ENCODE measurements at regions not wholly inside any gene's neighbourhood (a gene's known extent, or its start where the extent isn't known, plus 50 kb on each side); places are given as distances from the start of the nearest gene placed in this dataset.

DNA sequence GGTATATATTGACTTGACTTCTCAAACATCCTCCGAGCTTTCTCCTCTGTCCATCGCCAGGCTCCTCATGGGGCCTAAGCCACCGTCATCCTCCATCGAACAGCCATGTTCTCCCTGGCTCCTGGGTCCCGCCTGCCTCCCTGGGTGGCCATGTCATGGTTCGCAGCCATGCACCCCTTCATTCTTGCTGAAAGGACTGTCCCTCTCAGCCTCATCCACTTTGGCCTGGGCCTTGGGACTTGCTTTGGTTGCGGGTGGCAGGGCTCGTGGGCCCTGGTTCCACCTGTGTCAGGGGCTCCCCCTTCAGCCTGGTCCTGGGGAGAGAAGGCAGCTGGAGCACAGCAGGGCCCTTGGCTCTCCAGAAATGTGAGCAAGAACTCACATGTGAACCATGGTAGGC lies 183.8 kb downstream of the KATNAL1 start:
- no peaks in the 10 kb centered on the region for H3K36me3 ChIP-seq
- no peak for TF ChIP-seq Cebpa-rat (IDR thresholded peaks at IDR 0.05)
- no peak overlapping the region for H3K4me3 ChIP-seq

DNA sequence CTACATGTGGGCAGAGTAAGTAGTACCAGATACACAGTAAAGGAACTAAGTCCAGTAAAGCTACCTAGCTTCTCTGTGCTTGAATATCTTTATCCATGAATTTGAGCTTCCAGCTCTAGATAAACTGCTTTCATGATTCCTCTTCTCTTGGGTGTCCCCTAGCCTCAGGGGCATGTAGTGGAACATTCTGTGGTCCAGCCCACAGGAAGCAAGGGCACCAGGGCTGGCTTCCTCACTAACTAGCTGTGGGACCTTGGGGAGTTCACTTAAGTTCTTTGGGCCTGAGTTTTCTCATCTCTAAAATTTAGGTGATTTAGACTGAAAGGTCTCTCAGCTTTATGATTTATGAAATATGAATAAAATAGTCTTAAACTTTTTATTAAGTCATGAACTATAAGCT lies 185.7 kb downstream of the KATNAL1 start:
- Histone ChIP-seq H3K9ac (no peak overlapping the region), H3K4me1 (peaks cover 18 to 49% (median 36%) of the 10 kb centered on the region in 10 experiments), H3K4me3 (no peak overlapping the region), H3K36me3 (no peaks in the 10 kb centered on the region), H3K27me3 (no peaks in the 10 kb centered on the region), H3K27ac (no peak overlapping the region), H4K20me1 (no peaks in the 10 kb centered on the region), H3K9me3 (replicated peaks in 1 of 11) (peaks cover 0 to 10% (median 4%) of the 10 kb centered on the region in 11 experiments; a peak in 7 of 22 replicates), H3K4me2 (peak overlapping the region; percentile 35 to 81 (median 60); a peak in 20 of 22 replicates)
- TF ChIP-seq Cebpa-rat (IDR thresholded peaks at IDR 0.05): no peak

More for the DNA sequence above, 183.8 kb downstream of the KATNAL1 start:
- H4K20me1 ChIP-seq: no peaks in the 10 kb centered on the region
- H3K9ac ChIP-seq: no peak overlapping the region
- no peaks in the 10 kb centered on the region for H3K9me3 ChIP-seq (replicated peaks in 1 of 11)
- no peaks in the 10 kb centered on the region for H3K27me3 ChIP-seq
- H3K4me2 ChIP-seq: no peak overlapping the region
- H3K27ac ChIP-seq: no peak overlapping the region
- peaks cover 18 to 44% (median 35%) of the 10 kb centered on the region in 10 experiments for H3K4me1 ChIP-seq

DNA sequence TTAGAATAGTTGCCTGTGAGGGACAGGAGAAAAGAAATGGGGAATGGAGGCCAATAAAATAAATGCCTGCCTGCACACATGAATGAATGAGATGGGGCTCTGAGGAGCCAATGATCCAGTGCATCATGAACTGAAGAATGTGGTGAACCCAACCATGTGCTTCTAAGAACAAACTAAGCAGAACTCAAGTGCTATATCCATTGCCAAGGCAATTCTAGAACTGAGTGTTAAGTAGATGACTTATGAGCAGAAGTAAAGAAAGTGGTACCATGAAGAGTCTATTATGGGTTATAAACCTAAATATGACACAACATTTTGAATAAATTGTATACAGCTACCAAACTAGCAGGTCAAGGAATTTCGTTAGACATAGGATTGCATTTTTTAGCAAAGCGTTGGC lies 186.1 kb downstream of the KATNAL1 start:
- Histone ChIP-seq H3K4me2 (peak overlapping the region; percentile 35 to 81 (median 60); a peak in 19 of 22 replicates), H3K9ac (no peak overlapping the region), H3K36me3 (no peaks in the 10 kb centered on the region), H3K9me3 (replicated peaks in 1 of 11) (peaks cover 0 to 10% (median 4%) of the 10 kb centered on the region in 11 experiments; a peak in 7 of 22 replicates), H3K4me3 (no peak overlapping the region), H3K27me3 (no peaks in the 10 kb centered on the region), H3K27ac (no peak overlapping the region), H3K4me1 (peaks cover 18 to 53% (median 40%) of the 10 kb centered on the region in 10 experiments), H4K20me1 (no peaks in the 10 kb centered on the region)
- TF ChIP-seq Cebpa-rat (IDR thresholded peaks at IDR 0.05): no peak

DNA sequence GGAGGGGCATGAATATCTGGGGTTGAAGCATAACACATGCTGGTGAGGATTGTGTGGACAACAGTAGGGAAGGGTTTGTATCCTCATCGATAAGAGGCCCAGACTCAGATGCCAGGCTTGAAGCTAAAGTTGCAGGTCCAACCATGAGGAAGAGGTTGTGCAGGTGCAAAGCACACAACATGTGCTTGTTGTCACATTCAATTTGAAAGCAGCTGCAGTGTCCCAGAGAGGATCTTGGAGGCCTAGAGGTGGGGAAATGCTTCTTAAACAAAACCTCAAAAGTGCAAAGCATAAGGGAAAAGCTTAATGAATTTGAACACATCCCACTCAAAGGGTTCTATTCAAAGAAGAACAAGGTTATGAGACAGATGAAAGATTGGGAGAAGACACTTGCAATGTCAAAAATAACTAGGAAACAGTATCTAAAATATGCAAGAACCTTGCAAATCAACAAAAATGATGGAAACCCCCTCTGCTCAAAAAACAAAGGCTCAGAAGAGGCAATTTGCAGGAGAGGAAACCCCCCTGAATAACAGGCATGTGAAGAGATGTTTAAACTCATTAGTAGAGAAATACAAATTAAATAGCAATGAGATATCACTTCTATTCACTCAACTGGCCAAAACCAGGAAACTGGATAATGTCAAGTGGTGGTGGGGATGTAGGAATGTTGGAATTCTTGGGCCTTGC lies 187.1 kb downstream of the KATNAL1 start:
- Histone ChIP-seq H4K20me1 (no peaks in the 10 kb centered on the region), H3K4me2 (peak overlapping the region in 9 of 11 experiments; percentile 49 to 81 (median 66); a peak in 17 of 22 replicates), H3K36me3 (no peaks in the 10 kb centered on the region), H3K9ac (no peak overlapping the region), H3K27ac (no peak overlapping the region), H3K27me3 (no peaks in the 10 kb centered on the region), H3K4me3 (no peak overlapping the region), H3K9me3 (replicated peaks in 1 of 11) (peaks cover 0 to 10% (median 4%) of the 10 kb centered on the region in 11 experiments; a peak in 7 of 22 replicates), H3K4me1 (peaks cover 19 to 62% (median 49%) of the 10 kb centered on the region in 10 experiments)
- no peak for TF ChIP-seq Cebpa-rat (IDR thresholded peaks at IDR 0.05)

DNA sequence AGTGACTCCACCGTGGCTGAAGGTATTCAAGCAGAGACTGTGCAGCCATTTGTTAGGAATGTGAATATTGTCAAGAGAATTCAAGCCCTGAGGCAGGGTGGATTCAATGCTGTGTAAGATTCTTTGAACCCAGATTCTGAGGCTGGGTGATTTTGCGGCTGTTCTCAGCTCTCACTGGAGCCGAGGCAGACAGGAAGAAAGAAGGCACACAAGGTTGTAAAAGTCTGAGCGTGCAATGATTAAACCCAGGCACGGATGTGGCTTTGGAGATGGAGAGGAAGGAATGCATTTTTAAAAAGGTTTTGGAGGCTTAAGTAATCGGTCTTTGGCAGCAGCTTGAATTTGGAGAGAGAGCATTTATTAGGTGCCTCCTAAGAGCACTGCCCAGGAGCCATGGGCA lies 187.9 kb downstream of the KATNAL1 start:
- Histone ChIP-seq H3K4me3 (no peak overlapping the region), H3K4me2 (peak overlapping the region; percentile 41 to 81 (median 60)), H3K9me3 (replicated peaks in 1 of 11) (peaks cover 0 to 10% (median 4%) of the 10 kb centered on the region in 11 experiments; a peak in 7 of 22 replicates), H3K36me3 (no peaks in the 10 kb centered on the region), H3K27me3 (peaks cover 0 to 4% (median 3%) of the 10 kb centered on the region in 11 experiments; a peak in 5 of 22 replicates), H4K20me1 (no peaks in the 10 kb centered on the region), H3K9ac (no peak overlapping the region), H3K4me1 (peaks cover 21 to 66% (median 51%) of the 10 kb centered on the region in 10 experiments), H3K27ac (no peak overlapping the region)
- TF ChIP-seq Cebpa-rat (IDR thresholded peaks at IDR 0.05): no peak

DNA sequence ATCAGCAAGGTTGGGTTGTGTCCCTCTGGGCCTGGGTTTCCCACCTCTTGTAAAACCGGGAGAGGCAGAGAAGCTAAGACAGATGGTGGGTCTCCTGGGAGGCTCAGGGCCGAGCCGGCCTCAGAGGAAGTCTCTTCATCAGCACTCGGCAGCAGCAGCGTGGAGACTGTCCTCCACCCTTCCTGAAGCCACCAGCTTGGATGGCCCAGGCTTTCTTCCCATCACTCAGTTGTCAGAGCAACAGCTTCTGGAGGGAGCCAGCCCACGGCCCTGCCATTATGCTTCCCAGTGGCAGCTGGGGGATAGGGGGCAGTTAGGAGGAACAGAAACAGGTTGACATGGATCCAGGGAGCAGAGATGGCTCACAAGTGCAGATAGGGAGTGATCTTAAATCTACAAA lies 191.0 kb downstream of the KATNAL1 start:
- no peak for TF ChIP-seq Cebpa-rat (IDR thresholded peaks at IDR 0.05)
- peak overlapping the region in 10 of 11 experiments; percentile 8 to 97 (median 64); a peak in 17 of 22 replicates for H3K4me2 ChIP-seq

DNA sequence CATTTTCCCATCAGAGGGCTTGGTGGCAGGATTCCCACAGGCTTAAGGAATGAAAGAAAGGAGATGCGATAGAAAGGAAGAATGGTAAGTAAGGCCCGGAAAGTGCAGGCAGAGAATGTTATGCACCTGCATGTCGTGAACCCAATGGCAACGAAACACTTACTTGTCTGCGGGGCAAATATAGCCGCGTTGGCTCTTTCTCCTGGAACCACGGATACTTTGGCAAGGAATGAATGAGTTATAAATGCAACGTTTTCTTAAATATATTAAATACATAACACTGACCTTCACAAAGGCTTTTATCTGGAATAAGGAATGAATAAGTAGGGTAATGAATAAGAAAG lies 192.1 kb downstream of the KATNAL1 start:
- peak overlapping the region; percentile 85 to 100 (median 96); a peak in 21 of 22 replicates for H3K4me2 ChIP-seq
- no peaks in the 10 kb centered on the region for H4K20me1 ChIP-seq
- peaks cover 25 to 51% (median 39%) of the 10 kb centered on the region in 10 experiments for H3K4me1 ChIP-seq
- H3K27me3 ChIP-seq: peaks cover 0 to 11% (median 4%) of the 10 kb centered on the region in 11 experiments; a peak in 5 of 22 replicates
- TF ChIP-seq Cebpa-rat (IDR thresholded peaks at IDR 0.05): no peak
- H3K4me3 ChIP-seq: peak overlapping the region; percentile 71 to 83 (median 76)
- peak overlapping the region in 5 of 11 experiments; percentile 55 to 76 (median 73); a peak in 6 of 22 replicates for H3K9ac ChIP-seq
- peaks cover 0 to 10% (median 4%) of the 10 kb centered on the region in 11 experiments; a peak in 7 of 22 replicates for H3K9me3 ChIP-seq (replicated peaks in 1 of 11)
- H3K36me3 ChIP-seq: no peaks in the 10 kb centered on the region
- no peak overlapping the region for H3K27ac ChIP-seq

More for the DNA sequence above, 191.0 kb downstream of the KATNAL1 start:
- Histone ChIP-seq H4K20me1 (no peaks in the 10 kb centered on the region), H3K9me3 (replicated peaks in 1 of 11) (peaks cover 0 to 10% (median 4%) of the 10 kb centered on the region in 11 experiments; a peak in 7 of 22 replicates), H3K9ac (0 out of 22 replicates have a peak overlapping the region, but pooled peaks of 1 of the 11 experiments have one; percentile 11), H3K27me3 (peaks cover 0 to 11% (median 4%) of the 10 kb centered on the region in 11 experiments; a peak in 5 of 22 replicates), H3K27ac (no peak overlapping the region), H3K36me3 (no peaks in the 10 kb centered on the region), H3K4me1 (peaks cover 25 to 62% (median 48%) of the 10 kb centered on the region in 10 experiments), H3K4me3 (no peak overlapping the region)

DNA sequence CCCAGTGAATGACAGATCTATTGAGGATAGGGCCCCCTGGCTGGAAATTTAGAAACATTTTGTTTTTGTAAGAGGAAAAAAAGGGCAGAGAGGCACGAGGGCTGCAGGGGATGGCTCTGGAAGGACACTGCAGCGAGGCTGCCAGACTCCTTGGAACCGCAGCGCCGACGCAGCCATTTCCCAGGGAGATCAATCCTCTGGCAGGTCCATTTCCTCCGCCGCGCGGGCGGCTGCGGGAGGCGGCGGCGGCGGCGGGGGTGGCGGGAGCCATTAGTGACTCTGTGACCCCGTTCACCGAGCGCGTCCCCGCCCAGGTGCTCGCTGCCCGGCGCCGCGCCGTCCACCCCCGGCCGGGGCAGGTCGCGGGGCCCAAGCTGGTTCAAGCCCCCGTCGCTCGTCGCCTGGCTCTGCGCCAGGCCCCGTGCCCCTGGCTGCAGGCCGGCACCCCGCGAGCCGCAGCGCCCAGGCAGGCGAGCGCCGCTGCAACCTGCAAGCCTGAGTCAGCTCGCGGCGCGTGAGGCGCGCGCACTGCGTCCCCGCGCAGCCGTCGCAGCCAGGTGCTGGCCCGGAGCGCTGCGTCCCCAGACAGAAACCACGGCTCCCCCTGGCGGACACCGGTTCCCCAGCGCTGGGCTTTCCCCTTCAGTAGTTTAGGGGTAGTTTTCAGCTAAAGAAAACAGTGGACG lies 192.6 kb downstream of the KATNAL1 start:
- Histone ChIP-seq H4K20me1 (no peaks in the 10 kb centered on the region), H3K36me3 (no peaks in the 10 kb centered on the region), H3K4me1 (peaks cover 21 to 46% (median 34%) of the 10 kb centered on the region in 10 experiments), H3K4me2 (peak overlapping the region; percentile 85 to 100 (median 96)), H3K9me3 (replicated peaks in 1 of 11) (peaks cover 0 to 10% (median 4%) of the 10 kb centered on the region in 11 experiments; a peak in 7 of 22 replicates), H3K27me3 (peaks cover 0 to 11% (median 4%) of the 10 kb centered on the region in 11 experiments; a peak in 5 of 22 replicates), H3K4me3 (peak overlapping the region; percentile 71 to 83 (median 76)), H3K9ac (peak overlapping the region; percentile 55 to 77 (median 71)), H3K27ac (peak overlapping the region in 4 of 11 experiments; percentile 30 to 51 (median 33); a peak in 6 of 22 replicates)
- TF ChIP-seq Cebpa-rat (IDR thresholded peaks at IDR 0.05): no peak

All from BLaER1 treated with 17β-estradiol and CSF1 and Interleukin-3, amounts not matched to agents 10 nM and 100 nM (cell line).